ENCODE measurements at regions not wholly inside any gene's neighbourhood (a gene's known extent, or its start where the extent isn't known, plus 50 kb on each side); places are given as distances from the start of the nearest gene placed in this dataset.

GRCh38 chr1:101732261-101732660 is 264.5 kb downstream of the OLFM3 start:
- no peak for DNase-seq

- DNase-seq: no peak
Observed at GRCh38 chr1:101733340-101733739, 263.4 kb downstream of the OLFM3 start.

- DNase-seq: no peak
Observed at GRCh38 chr1:101738475-101738874, 258.3 kb downstream of the OLFM3 start.

GRCh38 chr1:101739146-101739545 is 257.6 kb downstream of the OLFM3 start:
- DNase-seq: no peak

DNA sequence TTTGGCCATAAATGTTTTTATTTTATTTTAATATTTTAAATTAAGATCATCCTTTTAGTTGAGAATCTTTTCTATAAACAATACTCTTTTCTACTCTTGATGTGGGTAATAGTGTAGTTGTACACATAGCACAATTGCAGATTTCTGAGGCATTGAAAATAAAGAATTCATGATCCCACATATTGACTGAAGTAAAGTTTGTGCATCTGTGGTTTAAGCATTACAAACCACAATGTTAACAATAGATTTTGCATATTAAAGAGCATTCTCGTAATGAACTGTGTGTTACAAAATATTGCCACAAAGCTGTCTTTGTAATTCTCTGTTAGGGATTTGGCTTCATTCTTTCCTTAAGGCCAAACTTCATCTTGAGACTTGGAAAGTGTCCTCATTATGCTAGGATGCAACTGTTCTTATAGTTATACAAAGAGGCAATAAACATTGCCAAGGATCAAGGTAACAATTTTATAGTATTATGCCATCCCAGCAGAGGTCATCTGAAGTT is 256.8 kb downstream of the OLFM3 start:
- no peak for DNase-seq

DNA sequence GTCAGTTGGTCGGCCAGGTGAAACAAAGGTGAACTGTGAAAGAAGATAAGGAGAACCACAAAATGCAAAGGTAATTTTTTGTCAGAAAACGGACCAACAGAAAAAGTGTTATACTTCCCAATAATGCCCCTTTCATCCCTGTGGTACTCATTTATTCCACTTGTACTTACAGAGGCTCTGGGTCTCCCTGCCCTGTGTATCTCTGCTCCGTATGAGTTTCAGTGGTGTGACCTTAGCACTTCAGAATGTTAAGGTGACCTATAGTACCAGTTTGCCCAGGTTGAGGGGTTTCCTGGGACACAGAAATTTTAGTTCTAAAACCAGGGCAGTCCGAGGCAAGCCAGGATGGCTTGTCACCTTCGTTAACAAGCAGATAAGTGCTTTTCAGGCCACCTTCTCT is 254.8 kb downstream of the OLFM3 start:
- no peak for DNase-seq

- no peak for DNase-seq
Observed at GRCh38 chr1:101742509-101742908, 254.2 kb downstream of the OLFM3 start.

DNA sequence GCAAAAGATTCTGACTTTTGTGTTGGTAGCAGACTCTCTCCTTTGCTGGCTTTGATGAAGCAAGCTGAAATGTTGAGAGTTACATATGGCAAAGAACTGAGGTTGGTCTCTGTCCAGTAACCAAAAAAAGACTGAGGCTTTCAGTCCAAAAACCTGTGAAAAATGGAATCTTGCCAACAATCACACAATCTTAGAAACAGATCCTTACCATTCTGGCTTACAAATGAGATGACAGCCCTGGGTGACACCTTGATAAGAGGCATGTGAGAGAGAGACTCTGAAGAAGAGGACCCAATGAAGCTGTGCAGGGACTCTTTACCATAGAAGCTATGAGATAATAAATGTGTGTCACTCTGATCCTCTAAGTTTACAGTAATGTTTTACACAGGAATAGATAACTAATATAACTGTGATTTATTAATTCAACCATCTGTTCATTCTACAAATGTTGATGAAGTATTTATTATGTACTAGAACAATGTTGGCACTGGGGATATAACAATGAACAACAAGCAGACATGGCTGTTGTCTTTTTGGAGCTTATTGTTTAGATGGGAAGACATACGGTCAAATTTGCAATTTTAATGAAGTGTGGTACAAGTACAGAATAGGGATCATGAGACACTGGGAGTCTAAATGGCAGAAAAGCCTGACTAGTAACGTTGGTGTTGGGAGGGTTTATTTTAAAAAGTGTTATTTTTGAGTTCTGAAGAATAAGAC is 251.0 kb downstream of the OLFM3 start:
- DNase-seq: no peak

DNA sequence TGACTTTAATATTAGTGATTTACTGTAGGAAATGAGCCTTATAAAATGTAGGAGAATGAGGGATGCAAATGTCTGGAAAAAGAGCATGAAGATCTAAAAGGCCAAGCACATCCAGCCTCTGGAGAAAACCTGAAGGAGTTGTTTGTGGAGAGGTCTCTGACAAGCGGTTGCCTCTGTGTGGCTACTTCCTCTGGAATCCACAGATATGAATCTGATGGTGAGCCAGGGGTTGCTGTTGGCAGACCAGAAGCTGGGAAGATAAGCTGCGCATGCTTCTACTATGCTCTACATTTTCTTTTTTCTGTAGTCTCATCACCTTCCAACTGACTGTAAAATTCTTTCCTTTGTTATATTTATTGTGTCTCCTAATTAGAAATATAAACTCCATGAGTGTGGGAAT is 248.6 kb downstream of the OLFM3 start:
- DNase-seq: no peak

Measured in GDM1 (cell line).